GM23338 (cell line): ENCODE measurements at regions not wholly inside any gene's neighbourhood (a gene's known extent, or its start where the extent isn't known, plus 50 kb on each side); places are given as distances from the start of the nearest gene placed in this dataset.
A peak's percentile ranks its signal among the peaks of the same experiment; 100 is the strongest.
"Not testable (repeated sequence)": the region's sequence is repeated elsewhere in the genome, so short reads cannot be mapped to it uniquely, and the experiment has no call there.

Experiments used
- ATAC-seq: fragments of 200-7000 bp; cut with Tn5 transposase; 3 replicates; pipeline ENCODE4 v1.9.1; 2020
- DNase-seq: peaks from one replicate; pipeline ENCODE4 v3.0.0-alpha.2; 2015; ENCODE audit warnings: low spot score
- H2AFZ ChIP-seq: fragments of 200-600 bp; sonication (generic); 2 replicates; pipeline ENCODE4 v1.8.0; 2016; ENCODE audit warnings: antibody characterized with exemption, mild to moderate bottlenecking, moderate library complexity
- H3F3A ChIP-seq: fragments of 200-600 bp; sonication (generic); replicated peaks from 2 replicates; pipeline ENCODE4 v1.8.0; 2017; ENCODE audit warnings: antibody characterized with exemption, mixed run types, low read depth
- H3K27ac ChIP-seq: fragments of 200-600 bp; sonication (generic); 2 replicates; pipeline ENCODE4 v1.6.1; 2016; ENCODE audit warnings: low read depth
- H3K27me3 ChIP-seq: fragments of 200-600 bp; sonication (generic); 2 replicates; pipeline ENCODE4 v1.8.0; 2016; ENCODE audit warnings: mild to moderate bottlenecking, mixed run types, moderate library complexity; ENCODE audit not compliant: insufficient read depth
- H3K36me3 ChIP-seq: fragments of 200-600 bp; sonication (generic); 2 replicates; pipeline ENCODE4 v1.8.0; 2016; ENCODE audit warnings: mild to moderate bottlenecking; ENCODE audit not compliant: insufficient read depth
- H3K4me1 ChIP-seq: fragments of 200-600 bp; sonication (generic); 2 replicates; pipeline ENCODE4 v1.8.0; 2016; ENCODE audit warnings: mild to moderate bottlenecking, moderate library complexity; ENCODE audit not compliant: insufficient read depth
- H3K4me2 ChIP-seq: fragments of 200-600 bp; sonication (generic); 2 replicates; pipeline ENCODE4 v1.7.1; 2017; ENCODE audit warnings: mixed run types
- H3K4me3 ChIP-seq: fragments of 200-600 bp; sonication (generic); 2 replicates; pipeline ENCODE4 v1.6.1; 2016; ENCODE audit warnings: mixed run types
- H3K79me2 ChIP-seq: fragments of 200-600 bp; sonication (generic); replicated peaks from 2 replicates; pipeline ENCODE4 v1.8.0; 2017; ENCODE audit warnings: mild to moderate bottlenecking; ENCODE audit not compliant: insufficient read depth
- H3K9me2 ChIP-seq: fragments of 200-600 bp; sonication (generic); 2 replicates; pipeline ENCODE4 v1.8.0; 2017; ENCODE audit not compliant: insufficient read depth
- H4K20me1 ChIP-seq: fragments of 200-600 bp; sonication (generic); replicated peaks from 2 replicates; pipeline ENCODE4 v1.8.0; 2017; ENCODE audit warnings: mild to moderate bottlenecking; ENCODE audit not compliant: insufficient read depth
- H3K27ac Mint-ChIP-seq: 2 replicates; pipeline ENCODE4 v1.8.0; 2020; ENCODE audit warnings: inconsistent platforms, mild to moderate bottlenecking, moderate library complexity, mixed read lengths
- H3K27me3 Mint-ChIP-seq: 3 replicates; pipeline ENCODE4 v1.8.0; 2022; ENCODE audit warnings: low read depth, mild to moderate bottlenecking, moderate library complexity, mixed read lengths, inconsistent platforms; ENCODE audit not compliant: insufficient read depth, poor library complexity
- H3K36me3 Mint-ChIP-seq: 3 replicates; pipeline ENCODE4 v1.8.0; 2021; ENCODE audit warnings: low read depth, mild to moderate bottlenecking, inconsistent platforms, moderate library complexity, mixed read lengths
- H3K4me1 Mint-ChIP-seq: 3 replicates; pipeline ENCODE4 v1.8.0; 2020; ENCODE audit warnings: mild to moderate bottlenecking, inconsistent platforms, mixed read lengths
- H3K4me3 Mint-ChIP-seq: 3 replicates; pipeline ENCODE4 v1.8.0; 2021; ENCODE audit warnings: moderate library complexity, mild to moderate bottlenecking, inconsistent platforms, mixed read lengths
- H3K9me3 Mint-ChIP-seq: 3 replicates; pipeline ENCODE4 v1.8.0; 2020; ENCODE audit warnings: moderate library complexity, mild to moderate bottlenecking, inconsistent platforms, mixed read lengths
- EZH2 ChIP-seq: fragments of 200-600 bp; sonication (generic); IDR thresholded peaks from one replicate; pipeline ENCODE4 v1.8.0; 2017; ENCODE audit warnings: antibody characterized with exemption, mild to moderate bottlenecking, low read depth; ENCODE audit not compliant: unreplicated experiment
- POLR2AphosphoS5 ChIP-seq: IDR thresholded peaks from 2 replicates; pipeline ENCODE4 v1.6.1; 2016; ENCODE audit warnings: antibody characterized with exemption, low read depth
- TF ChIP-seq, protein P1 (sequence below), 2 experiments: fragments of 200-600 bp in 1 of 2; sonication (generic) in 1 of 2; conservative IDR thresholded peaks; 2 replicates each; pipeline versions ENCODE4 v1.5.1 to v1.6.1; 2016 to 2017; ENCODE audit warnings: antibody characterized with exemption in 2 of 2, low read depth in 2 of 2, mild to moderate bottlenecking in 2 of 2, moderate library complexity in 1 of 2
- TF ChIP-seq, protein P2 (sequence below): fragments of 250-450 bp; sonication (Bioruptor Pico); IDR thresholded peaks from 2 replicates; pipeline ENCODE4 v1.5.0; 2020; ENCODE audit warnings: mild to moderate bottlenecking, moderate library complexity

DNA sequence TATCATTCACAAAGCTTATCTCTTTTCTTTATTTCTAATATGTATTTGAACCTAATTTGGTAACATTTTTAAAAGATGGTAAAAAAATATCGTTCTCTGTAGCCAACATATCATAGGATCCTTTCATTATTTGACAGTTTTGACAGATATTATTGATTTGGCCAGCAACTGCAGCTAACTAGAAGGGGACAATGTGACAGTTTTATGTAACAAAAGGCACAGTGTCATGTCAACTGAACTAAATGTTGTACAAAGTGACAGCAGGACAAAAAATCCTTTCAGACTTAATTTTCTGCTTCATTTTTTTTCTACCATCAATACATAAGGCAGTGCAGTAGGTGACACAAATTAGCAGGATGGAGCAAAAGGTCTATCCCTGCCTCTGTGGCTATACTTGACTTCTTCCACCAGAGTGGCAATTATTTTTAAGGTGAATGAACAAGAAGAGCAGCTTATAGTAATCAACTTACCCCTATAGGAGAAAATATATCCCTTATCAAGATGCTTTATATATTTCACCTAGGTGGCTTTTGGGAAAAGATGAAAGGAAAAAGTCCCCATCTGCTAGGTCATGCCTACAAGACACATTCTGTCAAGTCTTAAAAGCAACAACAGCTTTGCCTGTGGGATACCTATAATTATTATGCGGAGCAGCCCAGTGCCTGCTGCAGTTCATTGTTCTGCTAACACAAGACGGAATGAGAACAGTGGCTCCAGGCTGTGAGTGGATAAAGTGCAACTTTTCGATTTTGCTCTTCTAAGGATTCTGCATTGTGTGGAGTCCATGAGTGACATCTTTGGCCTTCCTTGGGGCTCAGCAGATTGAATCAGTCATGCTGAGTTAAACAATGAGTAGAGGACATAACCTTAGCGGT, 694.9 kb downstream of the ISL1 start:
- no peaks in the 10 kb centered on the region for H3K27me3 ChIP-seq
- H3F3A ChIP-seq, result no peaks in the 10 kb centered on the region
- no peaks in the 10 kb centered on the region for H3K36me3 ChIP-seq
- no peak for TF ChIP-seq POLR2AphosphoS5
- no peak for TF ChIP-seq EZH2
- TF ChIP-seq, protein P1, sequence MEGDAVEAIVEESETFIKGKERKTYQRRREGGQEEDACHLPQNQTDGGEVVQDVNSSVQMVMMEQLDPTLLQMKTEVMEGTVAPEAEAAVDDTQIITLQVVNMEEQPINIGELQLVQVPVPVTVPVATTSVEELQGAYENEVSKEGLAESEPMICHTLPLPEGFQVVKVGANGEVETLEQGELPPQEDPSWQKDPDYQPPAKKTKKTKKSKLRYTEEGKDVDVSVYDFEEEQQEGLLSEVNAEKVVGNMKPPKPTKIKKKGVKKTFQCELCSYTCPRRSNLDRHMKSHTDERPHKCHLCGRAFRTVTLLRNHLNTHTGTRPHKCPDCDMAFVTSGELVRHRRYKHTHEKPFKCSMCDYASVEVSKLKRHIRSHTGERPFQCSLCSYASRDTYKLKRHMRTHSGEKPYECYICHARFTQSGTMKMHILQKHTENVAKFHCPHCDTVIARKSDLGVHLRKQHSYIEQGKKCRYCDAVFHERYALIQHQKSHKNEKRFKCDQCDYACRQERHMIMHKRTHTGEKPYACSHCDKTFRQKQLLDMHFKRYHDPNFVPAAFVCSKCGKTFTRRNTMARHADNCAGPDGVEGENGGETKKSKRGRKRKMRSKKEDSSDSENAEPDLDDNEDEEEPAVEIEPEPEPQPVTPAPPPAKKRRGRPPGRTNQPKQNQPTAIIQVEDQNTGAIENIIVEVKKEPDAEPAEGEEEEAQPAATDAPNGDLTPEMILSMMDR (conservative IDR thresholded peaks at IDR 0.05; ENCODE audit: low read depth in 2 of 2), result 0 out of 4 replicates have a peak, but pooled peaks of 1 of the 2 experiments have one; percentile 9
- TF ChIP-seq, protein P2, sequence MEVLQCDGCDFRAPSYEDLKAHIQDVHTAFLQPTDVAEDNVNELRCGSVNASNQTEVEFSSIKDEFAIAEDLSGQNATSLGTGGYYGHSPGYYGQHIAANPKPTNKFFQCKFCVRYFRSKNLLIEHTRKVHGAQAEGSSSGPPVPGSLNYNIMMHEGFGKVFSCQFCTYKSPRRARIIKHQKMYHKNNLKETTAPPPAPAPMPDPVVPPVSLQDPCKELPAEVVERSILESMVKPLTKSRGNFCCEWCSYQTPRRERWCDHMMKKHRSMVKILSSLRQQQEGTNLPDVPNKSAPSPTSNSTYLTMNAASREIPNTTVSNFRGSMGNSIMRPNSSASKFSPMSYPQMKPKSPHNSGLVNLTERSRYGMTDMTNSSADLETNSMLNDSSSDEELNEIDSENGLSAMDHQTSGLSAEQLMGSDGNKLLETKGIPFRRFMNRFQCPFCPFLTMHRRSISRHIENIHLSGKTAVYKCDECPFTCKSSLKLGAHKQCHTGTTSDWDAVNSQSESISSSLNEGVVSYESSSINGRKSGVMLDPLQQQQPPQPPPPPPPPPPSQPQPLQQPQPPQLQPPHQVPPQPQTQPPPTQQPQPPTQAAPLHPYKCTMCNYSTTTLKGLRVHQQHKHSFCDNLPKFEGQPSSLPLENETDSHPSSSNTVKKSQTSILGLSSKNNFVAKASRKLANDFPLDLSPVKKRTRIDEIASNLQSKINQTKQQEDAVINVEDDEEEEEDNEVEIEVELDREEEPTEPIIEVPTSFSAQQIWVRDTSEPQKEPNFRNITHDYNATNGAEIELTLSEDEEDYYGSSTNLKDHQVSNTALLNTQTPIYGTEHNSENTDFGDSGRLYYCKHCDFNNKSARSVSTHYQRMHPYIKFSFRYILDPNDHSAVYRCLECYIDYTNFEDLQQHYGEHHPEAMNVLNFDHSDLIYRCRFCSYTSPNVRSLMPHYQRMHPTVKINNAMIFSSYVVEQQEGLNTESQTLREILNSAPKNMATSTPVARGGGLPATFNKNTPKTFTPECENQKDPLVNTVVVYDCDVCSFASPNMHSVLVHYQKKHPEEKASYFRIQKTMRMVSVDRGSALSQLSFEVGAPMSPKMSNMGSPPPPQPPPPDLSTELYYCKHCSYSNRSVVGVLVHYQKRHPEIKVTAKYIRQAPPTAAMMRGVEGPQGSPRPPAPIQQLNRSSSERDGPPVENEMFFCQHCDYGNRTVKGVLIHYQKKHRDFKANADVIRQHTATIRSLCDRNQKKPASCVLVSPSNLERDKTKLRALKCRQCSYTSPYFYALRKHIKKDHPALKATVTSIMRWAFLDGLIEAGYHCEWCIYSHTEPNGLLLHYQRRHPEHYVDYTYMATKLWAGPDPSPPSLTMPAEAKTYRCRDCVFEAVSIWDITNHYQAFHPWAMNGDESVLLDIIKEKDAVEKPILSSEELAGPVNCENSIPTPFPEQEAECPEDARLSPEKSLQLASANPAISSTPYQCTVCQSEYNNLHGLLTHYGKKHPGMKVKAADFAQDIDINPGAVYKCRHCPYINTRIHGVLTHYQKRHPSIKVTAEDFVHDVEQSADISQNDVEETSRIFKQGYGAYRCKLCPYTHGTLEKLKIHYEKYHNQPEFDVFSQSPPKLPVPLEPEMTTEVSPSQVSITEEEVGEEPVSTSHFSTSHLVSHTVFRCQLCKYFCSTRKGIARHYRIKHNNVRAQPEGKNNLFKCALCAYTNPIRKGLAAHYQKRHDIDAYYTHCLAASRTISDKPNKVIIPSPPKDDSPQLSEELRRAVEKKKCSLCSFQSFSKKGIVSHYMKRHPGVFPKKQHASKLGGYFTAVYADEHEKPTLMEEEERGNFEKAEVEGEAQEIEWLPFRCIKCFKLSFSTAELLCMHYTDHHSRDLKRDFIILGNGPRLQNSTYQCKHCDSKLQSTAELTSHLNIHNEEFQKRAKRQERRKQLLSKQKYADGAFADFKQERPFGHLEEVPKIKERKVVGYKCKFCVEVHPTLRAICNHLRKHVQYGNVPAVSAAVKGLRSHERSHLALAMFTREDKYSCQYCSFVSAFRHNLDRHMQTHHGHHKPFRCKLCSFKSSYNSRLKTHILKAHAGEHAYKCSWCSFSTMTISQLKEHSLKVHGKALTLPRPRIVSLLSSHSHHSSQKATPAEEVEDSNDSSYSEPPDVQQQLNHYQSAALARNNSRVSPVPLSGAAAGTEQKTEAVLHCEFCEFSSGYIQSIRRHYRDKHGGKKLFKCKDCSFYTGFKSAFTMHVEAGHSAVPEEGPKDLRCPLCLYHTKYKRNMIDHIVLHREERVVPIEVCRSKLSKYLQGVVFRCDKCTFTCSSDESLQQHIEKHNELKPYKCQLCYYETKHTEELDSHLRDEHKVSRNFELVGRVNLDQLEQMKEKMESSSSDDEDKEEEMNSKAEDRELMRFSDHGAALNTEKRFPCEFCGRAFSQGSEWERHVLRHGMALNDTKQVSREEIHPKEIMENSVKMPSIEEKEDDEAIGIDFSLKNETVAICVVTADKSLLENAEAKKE (CRISPR knock-in tag), result peak; percentile 56
- Mint-ChIP-seq H3K27me3 (peaks cover 4% of the 10 kb centered on the region), H3K4me3 (peak overlapping the region; percentile 10; the same call in 1 of the 3 replicates), H3K36me3 (peaks cover 5% of the 10 kb centered on the region; the same call in 1 of the 3 replicates), H3K9me3 (peaks cover 6% of the 10 kb centered on the region; the same call in 1 of the 3 replicates), H3K27ac (no peak overlapping the region), H3K4me1 (peaks cover 19% of the 10 kb centered on the region; the same call in 2 of the 3 replicates)
- DNase-seq, result peak; percentile 47
- no peak overlapping the region for H3K4me2 ChIP-seq
- H3K9me2 ChIP-seq, result no peaks in the 10 kb centered on the region
- no peaks in the 10 kb centered on the region for H3K79me2 ChIP-seq
- no peak overlapping the region for H2AFZ ChIP-seq
- H3K4me1 ChIP-seq, result peaks cover 5% of the 10 kb centered on the region
- H3K27ac ChIP-seq, result no peak overlapping the region
- H3K4me3 ChIP-seq, result no peak overlapping the region
- peak; percentile 99 for ATAC-seq
- no peaks in the 10 kb centered on the region for H4K20me1 ChIP-seq

DNA sequence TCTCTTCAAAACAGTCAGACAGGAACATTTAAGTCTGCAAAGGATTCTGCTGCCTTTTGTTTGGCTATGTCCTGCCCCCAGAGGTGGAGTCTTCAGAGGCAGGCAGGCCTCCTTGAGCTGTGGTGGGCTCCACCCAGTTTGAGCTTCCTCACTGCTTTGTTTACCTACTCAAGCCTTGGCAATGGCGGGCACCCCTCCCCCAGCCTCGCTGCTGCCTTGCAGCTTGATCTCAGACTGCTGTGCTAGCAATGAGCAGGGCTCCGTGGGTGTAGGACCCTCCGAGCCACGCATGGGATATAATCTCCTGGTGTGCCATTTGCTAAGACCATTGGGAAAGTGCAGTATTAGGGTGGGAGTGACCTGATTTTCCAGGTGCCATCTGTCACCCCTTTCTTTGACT, 685.4 kb upstream of the ITGA1 start:
- H3K4me2 ChIP-seq, H4K20me1 ChIP-seq, ATAC-seq, H3K27me3 ChIP-seq, H3K9me2 ChIP-seq, H2AFZ ChIP-seq, H3K4me1 Mint-ChIP-seq, H3K4me3 ChIP-seq, H3K4me1 ChIP-seq, H3K4me3 Mint-ChIP-seq, H3K36me3 ChIP-seq, H3F3A ChIP-seq, DNase-seq, H3K27ac Mint-ChIP-seq, H3K27me3 Mint-ChIP-seq, H3K27ac ChIP-seq, H3K79me2 ChIP-seq: not testable (repeated sequence)
- Mint-ChIP-seq H3K9me3 (peaks cover 34% of the 10 kb centered on the region), H3K36me3 (peaks cover 21% of the 10 kb centered on the region)
